GM18511 (cell line): ENCODE measurements at regions not wholly inside any gene's neighbourhood (a gene's known extent, or its start where the extent isn't known, plus 50 kb on each side); places are given as distances from the start of the nearest gene placed in this dataset.

Experiments used
- ATAC-seq: cut with Tn5 transposase; IDR thresholded peaks from one replicate; pipeline ENCODE4 v1.9.1; 2021; ENCODE audit warnings: mild to moderate bottlenecking, moderate library complexity; ENCODE audit not compliant: unreplicated experiment

- ATAC-seq, result no peak
Measured at GRCh38 chr2:64312622-64313397, 141.2 kb upstream of the LGALSL start.

GRCh38 chr2:64313398-64313723, 140.6 kb upstream of the LGALSL start:
- no peak for ATAC-seq

- no peak for ATAC-seq
Measured at GRCh38 chr2:64315291-64315960, 138.5 kb upstream of the LGALSL start.

- ATAC-seq, result no peak
Measured at GRCh38 chr2:64317707-64318475, 136.1 kb upstream of the LGALSL start.

- ATAC-seq, result no peak
Measured at GRCh38 chr2:64318476-64318748, 135.6 kb upstream of the LGALSL start.

GRCh38 chr2:64319896-64320295, 134.1 kb upstream of the LGALSL start:
- ATAC-seq, result no peak

- ATAC-seq, result no peak
Measured at GRCh38 chr2:64322433-64322832, 131.5 kb upstream of the LGALSL start.

- no peak for ATAC-seq
Measured at GRCh38 chr2:64323197-64323596, 130.8 kb upstream of the LGALSL start.

GRCh38 chr2:64324746-64325410, 129.1 kb upstream of the LGALSL start:
- ATAC-seq, result no peak

- ATAC-seq, result no peak
Measured at GRCh38 chr2:64325477-64325851, 128.5 kb upstream of the LGALSL start.

GRCh38 chr2:64325852-64326577, 127.9 kb upstream of the LGALSL start:
- ATAC-seq, result peak; percentile 88

GRCh38 chr2:64326578-64327050, 127.3 kb upstream of the LGALSL start:
- peak; percentile 33 for ATAC-seq

- no peak for ATAC-seq
Measured at GRCh38 chr2:64327129-64327509, 126.8 kb upstream of the LGALSL start.

GRCh38 chr2:64327510-64328414, 126.2 kb upstream of the LGALSL start:
- peak; percentile 28 for ATAC-seq

GRCh38 chr2:64328415-64328722, 125.6 kb upstream of the LGALSL start:
- ATAC-seq, result no peak

- ATAC-seq, result no peak
Measured at GRCh38 chr2:64328756-64329155, 125.2 kb upstream of the LGALSL start.

GRCh38 chr2:64329848-64330247, 124.1 kb upstream of the LGALSL start:
- ATAC-seq, result no peak

- no peak for ATAC-seq
Measured at GRCh38 chr2:64330281-64331113, 123.5 kb upstream of the LGALSL start.

- ATAC-seq, result no peak
Measured at GRCh38 chr2:64331114-64331645, 122.8 kb upstream of the LGALSL start.
